ENCODE measurements at regions not wholly inside any gene's neighbourhood (a gene's known extent, or its start where the extent isn't known, plus 50 kb on each side); places are given as distances from the start of the nearest gene placed in this dataset.

DNA sequence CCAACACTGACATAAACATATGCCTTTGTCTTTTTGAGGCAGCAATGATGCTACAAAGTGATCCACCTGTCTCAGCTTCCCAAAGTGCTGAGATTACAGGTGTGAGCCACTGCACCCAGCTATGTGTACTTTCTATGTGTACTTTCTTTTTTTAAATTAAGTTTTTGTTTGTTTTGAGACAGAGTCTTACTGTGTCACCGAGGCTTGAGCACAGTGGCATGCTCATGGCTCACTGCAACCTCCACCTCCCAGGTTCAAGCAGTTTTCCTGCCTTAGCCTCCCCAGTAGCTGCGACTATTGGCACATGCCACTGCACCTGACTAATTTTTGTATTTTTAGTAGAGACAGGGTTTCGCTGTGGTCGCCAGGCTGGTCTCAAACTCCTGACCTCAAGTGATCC lies 172.5 kb upstream of the ALG10B start:
- peaks cover 4% of the 10 kb centered on the region for H3K9me3 ChIP-seq (ENCODE audit: control insufficient read depth, low read length)

DNA sequence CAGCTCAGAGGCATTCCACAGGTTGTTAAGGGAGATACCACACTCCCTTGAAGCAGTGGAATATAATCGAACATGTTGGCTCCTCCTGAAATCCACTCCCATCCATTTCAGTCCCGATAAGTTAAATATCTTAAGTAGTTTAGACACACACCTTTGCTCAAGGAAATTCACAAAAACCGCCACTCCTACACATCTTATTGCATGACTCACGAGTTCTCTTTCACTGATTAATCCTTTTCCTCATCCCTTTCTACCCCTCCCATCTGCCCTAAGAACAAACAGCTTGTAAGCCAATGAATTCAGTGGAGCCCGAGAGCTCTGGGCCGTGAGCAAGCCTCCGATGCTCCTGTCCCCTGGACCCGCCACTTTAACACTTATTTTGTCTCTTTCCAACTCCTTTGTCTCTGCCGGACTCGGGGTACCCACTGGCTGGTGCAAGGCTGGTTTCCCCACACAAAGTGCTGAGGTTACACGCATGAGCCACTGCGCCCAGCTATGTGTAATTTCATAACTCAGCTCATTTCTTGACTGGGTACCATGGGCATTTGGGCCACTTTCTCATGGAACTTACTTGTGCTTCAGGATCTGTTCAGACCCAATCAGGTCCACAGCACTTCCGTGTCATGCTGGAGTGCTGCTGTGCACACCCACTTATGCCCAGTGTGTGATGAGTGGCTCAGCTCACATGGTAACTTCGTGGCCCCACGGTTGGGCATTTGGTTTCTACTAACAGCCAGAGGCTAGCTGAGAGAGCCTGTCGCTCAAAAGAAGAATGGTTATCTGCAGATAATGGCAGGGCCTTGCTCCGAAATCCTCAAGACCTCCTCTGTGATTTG lies 171.8 kb upstream of the ALG10B start:
- Histone ChIP-seq H3K4ac (ENCODE audit: low read depth in 1 of 2, low read length in 2 of 2) (no peak overlapping the region), H3K18ac (ENCODE audit: low read depth in 1 of 2, low read length in 2 of 2) (no peak overlapping the region), H3K27me3 (ENCODE audit: control insufficient read depth in 1 of 2, insufficient read depth in 1 of 2, low read length in 2 of 2) (no peaks in the 10 kb centered on the region), H3K4me1 (ENCODE audit: control insufficient read depth, insufficient read depth, low read depth, low read length) (no peaks in the 10 kb centered on the region), H3K79me1 (replicated peaks; ENCODE audit: low read length, poor library complexity, severe bottlenecking) (no peaks in the 10 kb centered on the region), H4K8ac (ENCODE audit: low read length) (no peak overlapping the region), H3K9me3 (ENCODE audit: control insufficient read depth, low read length) (peaks cover 4% of the 10 kb centered on the region), H4K91ac (ENCODE audit: low read length) (no peak overlapping the region), H2BK12ac (ENCODE audit: low read length in 2 of 2) (no peak overlapping the region), H3K4me3 (ENCODE audit: insufficient read depth in 1 of 2, low read depth in 1 of 2, low read length in 2 of 2) (no peak overlapping the region), H2BK120ac (ENCODE audit: low read depth, low read length) (no peak overlapping the region), H3K4me2 (ENCODE audit: low read length, poor library complexity, severe bottlenecking) (no peak overlapping the region), H2BK15ac (ENCODE audit: low read depth, poor library complexity, severe bottlenecking) (no peak overlapping the region), H2BK5ac (ENCODE audit: low read depth, low read length, poor library complexity, severe bottlenecking) (no peak overlapping the region), H2AK5ac (ENCODE audit: low read length, severe bottlenecking) (no peak overlapping the region), H3K14ac (ENCODE audit: low read length in 2 of 2) (no peak overlapping the region), H3K23ac (ENCODE audit: low read length in 2 of 2) (no peak overlapping the region), H3K9ac (ENCODE audit: low read length) (no peak overlapping the region), H3K27ac (ENCODE audit: low read length, poor library complexity, severe bottlenecking) (no peak overlapping the region), H2AFZ (ENCODE audit: low read depth, low read length) (no peak overlapping the region), H3K36me3 (ENCODE audit: control insufficient read depth in 1 of 2, insufficient read depth in 2 of 2, low read depth in 1 of 2, low read length in 2 of 2) (no peaks in the 10 kb centered on the region)
- no peak for DNase-seq
- 62% methylated on average over 17 of the region's 17 CpGs for WGBS

More for the DNA sequence above, 172.5 kb upstream of the ALG10B start:
- Histone ChIP-seq H3K14ac (ENCODE audit: low read length in 2 of 2) (no peak overlapping the region), H3K4me2 (ENCODE audit: low read length, poor library complexity, severe bottlenecking) (no peak overlapping the region), H4K8ac (ENCODE audit: low read length) (no peak overlapping the region), H3K4me3 (ENCODE audit: insufficient read depth in 1 of 2, low read depth in 1 of 2, low read length in 2 of 2) (no peak overlapping the region), H3K9ac (ENCODE audit: low read length) (no peak overlapping the region), H3K23ac (ENCODE audit: low read length in 2 of 2) (no peak overlapping the region), H3K79me1 (replicated peaks; ENCODE audit: low read length, poor library complexity, severe bottlenecking) (no peaks in the 10 kb centered on the region), H3K36me3 (ENCODE audit: control insufficient read depth in 1 of 2, insufficient read depth in 2 of 2, low read depth in 1 of 2, low read length in 2 of 2) (no peaks in the 10 kb centered on the region), H4K91ac (ENCODE audit: low read length) (no peak overlapping the region), H2BK15ac (ENCODE audit: low read depth, poor library complexity, severe bottlenecking) (no peak overlapping the region), H2BK120ac (ENCODE audit: low read depth, low read length) (no peak overlapping the region), H2AK5ac (ENCODE audit: low read length, severe bottlenecking) (no peak overlapping the region), H3K27me3 (ENCODE audit: control insufficient read depth in 1 of 2, insufficient read depth in 1 of 2, low read length in 2 of 2) (no peaks in the 10 kb centered on the region), H3K4ac (ENCODE audit: low read depth in 1 of 2, low read length in 2 of 2) (no peak overlapping the region), H3K18ac (ENCODE audit: low read depth in 1 of 2, low read length in 2 of 2) (no peak overlapping the region), H3K4me1 (ENCODE audit: control insufficient read depth, insufficient read depth, low read depth, low read length) (no peaks in the 10 kb centered on the region), H2BK5ac (ENCODE audit: low read depth, low read length, poor library complexity, severe bottlenecking) (no peak overlapping the region), H2BK12ac (ENCODE audit: low read length in 2 of 2) (no peak overlapping the region), H2AFZ (ENCODE audit: low read depth, low read length) (no peak overlapping the region), H3K27ac (ENCODE audit: low read length, poor library complexity, severe bottlenecking) (no peak overlapping the region)
- no peak for DNase-seq
- 70% methylated on average over 4 of the region's 4 CpGs for WGBS

DNA sequence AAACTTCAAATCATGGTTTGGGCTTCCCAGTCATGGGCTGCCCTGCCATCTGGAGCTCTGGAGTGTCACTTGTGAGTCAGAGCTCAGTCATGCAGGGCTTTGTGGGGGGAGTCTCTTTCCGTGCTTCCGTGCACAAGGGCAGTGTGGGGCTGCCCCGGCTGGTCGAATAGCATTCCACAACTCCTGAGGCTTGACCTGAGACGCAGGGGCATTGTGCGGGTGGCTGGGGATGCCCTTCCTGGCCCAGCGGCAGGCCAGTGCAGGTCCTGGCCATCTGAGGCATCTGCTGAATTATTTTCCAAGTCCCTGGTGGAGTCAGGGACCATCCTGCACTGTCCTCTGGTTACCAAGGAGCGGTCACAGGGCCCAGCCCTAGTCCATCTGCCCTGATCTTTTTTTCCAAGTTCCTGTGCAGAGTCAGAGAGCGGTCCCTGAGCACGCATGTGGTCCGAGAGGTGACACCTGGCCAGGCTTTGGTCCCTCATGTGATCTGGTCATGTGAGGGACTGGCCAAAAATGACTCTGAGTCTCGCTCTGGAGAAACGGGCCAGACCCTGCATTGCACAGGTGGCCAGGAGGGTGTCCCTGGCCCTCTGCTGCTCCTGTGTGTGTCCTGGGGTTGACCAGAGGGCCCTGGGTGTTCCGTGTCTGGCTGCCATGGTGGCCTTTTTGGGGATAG lies 167.0 kb upstream of the ALG10B start:
- no peak overlapping the region for H3K9ac ChIP-seq (ENCODE audit: low read length)
- no peak overlapping the region for H2BK12ac ChIP-seq (ENCODE audit: low read length in 2 of 2)
- no peaks in the 10 kb centered on the region for H3K79me1 ChIP-seq (replicated peaks; ENCODE audit: low read length, poor library complexity, severe bottlenecking)
- H3K18ac ChIP-seq (ENCODE audit: low read depth in 1 of 2, low read length in 2 of 2), result no peak overlapping the region
- no peaks in the 10 kb centered on the region for H3K4me1 ChIP-seq (ENCODE audit: control insufficient read depth, insufficient read depth, low read depth, low read length)
- H3K4me3 ChIP-seq (ENCODE audit: insufficient read depth in 1 of 2, low read depth in 1 of 2, low read length in 2 of 2), result no peak overlapping the region
- no peak overlapping the region for H4K8ac ChIP-seq (ENCODE audit: low read length)
- H3K27me3 ChIP-seq (ENCODE audit: control insufficient read depth in 1 of 2, insufficient read depth in 1 of 2, low read length in 2 of 2), result no peaks in the 10 kb centered on the region
- H2BK120ac ChIP-seq (ENCODE audit: low read depth, low read length), result no peak overlapping the region
- no peak for DNase-seq
- WGBS, result 76% methylated on average over 14 of the region's 14 CpGs
- no peak overlapping the region for H3K23ac ChIP-seq (ENCODE audit: low read length in 2 of 2)
- H3K27ac ChIP-seq (ENCODE audit: low read length, poor library complexity, severe bottlenecking), result no peak overlapping the region
- H3K4ac ChIP-seq (ENCODE audit: low read depth in 1 of 2, low read length in 2 of 2), result no peak overlapping the region
- no peak overlapping the region for H2AK5ac ChIP-seq (ENCODE audit: low read length, severe bottlenecking)
- no peak overlapping the region for H2BK5ac ChIP-seq (ENCODE audit: low read depth, low read length, poor library complexity, severe bottlenecking)
- H4K91ac ChIP-seq (ENCODE audit: low read length), result no peak overlapping the region
- no peak overlapping the region for H3K4me2 ChIP-seq (ENCODE audit: low read length, poor library complexity, severe bottlenecking)
- no peak overlapping the region for H2AFZ ChIP-seq (ENCODE audit: low read depth, low read length)
- no peaks in the 10 kb centered on the region for H3K36me3 ChIP-seq (ENCODE audit: control insufficient read depth in 1 of 2, insufficient read depth in 2 of 2, low read depth in 1 of 2, low read length in 2 of 2)
- no peak overlapping the region for H3K14ac ChIP-seq (ENCODE audit: low read length in 2 of 2)
- peaks cover 4% of the 10 kb centered on the region for H3K9me3 ChIP-seq (ENCODE audit: control insufficient read depth, low read length)
- no peak overlapping the region for H2BK15ac ChIP-seq (ENCODE audit: low read depth, poor library complexity, severe bottlenecking)

DNA sequence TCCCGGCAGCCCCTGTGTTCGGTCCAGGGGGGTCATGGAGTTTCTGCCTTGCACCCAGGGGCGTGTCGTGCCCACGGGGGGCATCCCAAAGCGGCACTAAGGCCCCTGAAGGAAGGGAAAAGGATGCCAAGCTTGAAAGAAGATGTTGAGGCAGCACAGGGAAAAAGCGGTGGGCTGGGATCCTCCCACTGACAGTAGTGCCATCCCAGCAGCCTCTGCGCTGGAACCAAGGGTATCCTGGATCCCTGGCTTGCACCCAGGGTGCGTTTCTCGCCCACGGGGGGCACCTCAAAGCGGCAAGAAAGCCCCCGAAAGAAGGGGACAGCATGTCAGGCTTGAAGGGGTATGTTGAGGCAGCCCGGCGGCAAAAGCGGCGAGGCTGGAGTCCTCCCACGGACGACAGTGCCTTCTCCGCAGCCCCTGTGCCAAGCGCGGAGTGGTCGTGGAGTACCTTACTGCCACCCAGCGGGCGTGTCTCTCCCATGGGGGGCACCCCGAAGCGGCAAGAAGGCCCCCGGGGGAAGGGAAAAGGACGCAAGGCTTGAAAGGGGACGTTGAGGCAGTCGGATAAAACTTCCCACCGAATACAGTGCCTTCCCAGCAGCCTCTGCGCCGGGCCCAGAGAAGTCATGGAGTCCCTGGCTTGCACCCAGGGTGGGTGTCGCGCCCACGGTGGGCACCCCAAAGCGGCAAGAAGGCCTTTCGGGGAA lies 164.4 kb upstream of the ALG10B start:
- H3K27ac ChIP-seq (ENCODE audit: low read length, poor library complexity, severe bottlenecking), result no peak overlapping the region
- no peak overlapping the region for H2BK5ac ChIP-seq (ENCODE audit: low read depth, low read length, poor library complexity, severe bottlenecking)
- H3K79me1 ChIP-seq (replicated peaks; ENCODE audit: low read length, poor library complexity, severe bottlenecking), result no peaks in the 10 kb centered on the region
- H2BK120ac ChIP-seq (ENCODE audit: low read depth, low read length), result no peak overlapping the region
- no peak overlapping the region for H3K18ac ChIP-seq (ENCODE audit: low read depth in 1 of 2, low read length in 2 of 2)
- H3K4me1 ChIP-seq (ENCODE audit: control insufficient read depth, insufficient read depth, low read depth, low read length), result no peaks in the 10 kb centered on the region
- no peak overlapping the region for H3K9ac ChIP-seq (ENCODE audit: low read length)
- H3K23ac ChIP-seq (ENCODE audit: low read length in 2 of 2), result no peak overlapping the region
- H2BK12ac ChIP-seq (ENCODE audit: low read length in 2 of 2), result no peak overlapping the region
- H3K4ac ChIP-seq (ENCODE audit: low read depth in 1 of 2, low read length in 2 of 2), result no peak overlapping the region
- no peak overlapping the region for H2AFZ ChIP-seq (ENCODE audit: low read depth, low read length)
- H2AK5ac ChIP-seq (ENCODE audit: low read length, severe bottlenecking), result no peak overlapping the region
- peaks cover 2% of the 10 kb centered on the region for H3K9me3 ChIP-seq (ENCODE audit: control insufficient read depth, low read length)
- H3K36me3 ChIP-seq (ENCODE audit: control insufficient read depth in 1 of 2, insufficient read depth in 2 of 2, low read depth in 1 of 2, low read length in 2 of 2), result no peaks in the 10 kb centered on the region
- H3K14ac ChIP-seq (ENCODE audit: low read length in 2 of 2), result no peak overlapping the region
- no peak overlapping the region for H2BK15ac ChIP-seq (ENCODE audit: low read depth, poor library complexity, severe bottlenecking)
- H3K4me3 ChIP-seq (ENCODE audit: insufficient read depth in 1 of 2, low read depth in 1 of 2, low read length in 2 of 2), result peak overlapping the region in 1 of 2 experiments; percentile 8
- no peak overlapping the region for H4K91ac ChIP-seq (ENCODE audit: low read length)
- 80% methylated on average over 39 of the region's 39 CpGs for WGBS
- DNase-seq, result no peak
- no peak overlapping the region for H4K8ac ChIP-seq (ENCODE audit: low read length)
- H3K4me2 ChIP-seq (ENCODE audit: low read length, poor library complexity, severe bottlenecking), result no peak overlapping the region
- H3K27me3 ChIP-seq (ENCODE audit: control insufficient read depth in 1 of 2, insufficient read depth in 1 of 2, low read length in 2 of 2), result no peaks in the 10 kb centered on the region

Data from mesenchymal stem cell (in vitro differentiated cells and primary cell).